BLaER1 treated with 17β-estradiol and CSF1 and Interleukin-3, amounts not matched to agents 10 nM and 100 nM (cell line): ENCODE measurements at regions not wholly inside any gene's neighbourhood (a gene's known extent, or its start where the extent isn't known, plus 50 kb on each side); places are given as distances from the start of the nearest gene placed in this dataset.
"Not testable (repeated sequence)": the region's sequence is repeated elsewhere in the genome, so short reads cannot be mapped to it uniquely, and the experiment has no call there.

Experiments used
- H3K27ac ChIP-seq, 11 experiments: shearing (Covaris generic); formaldehyde crosslinking; 2 replicates each; pipeline ENCODE4 v1.8.1; 2022
- H3K27me3 ChIP-seq, 11 experiments: shearing (Covaris generic); formaldehyde crosslinking; 2 replicates each; pipeline ENCODE4 v1.8.1; 2022
- H3K36me3 ChIP-seq, 11 experiments: shearing (Covaris generic); formaldehyde crosslinking; 2 replicates each; pipeline ENCODE4 v1.8.1; 2022
- H3K4me1 ChIP-seq, 10 experiments: shearing (Covaris generic); formaldehyde crosslinking; 2 replicates each; pipeline ENCODE4 v1.8.1; 2022
- H3K4me2 ChIP-seq, 11 experiments: shearing (Covaris generic); formaldehyde crosslinking; 2 replicates each; pipeline ENCODE4 v1.8.1; 2022
- H3K4me3 ChIP-seq, 10 experiments: shearing (Covaris generic); formaldehyde crosslinking; 2 replicates each; pipeline ENCODE4 v1.8.1; 2022
- H3K9ac ChIP-seq, 11 experiments: shearing (Covaris generic); formaldehyde crosslinking; 2 replicates each; pipeline ENCODE4 v1.8.1; 2022
- H3K9me3 ChIP-seq, 11 experiments: shearing (Covaris generic); formaldehyde crosslinking; replicated peaks in 1 of 11; 2 replicates each; pipeline ENCODE4 v1.8.1; 2022
- H4K20me1 ChIP-seq, 11 experiments: shearing (Covaris generic); formaldehyde crosslinking; 2 replicates each; pipeline ENCODE4 v1.8.1; 2022
- Cebpa-rat ChIP-seq, 11 experiments: shearing (Covaris generic); IDR thresholded peaks; 2 replicates each; pipeline ENCODE4 v1.8.1; 2022

DNA sequence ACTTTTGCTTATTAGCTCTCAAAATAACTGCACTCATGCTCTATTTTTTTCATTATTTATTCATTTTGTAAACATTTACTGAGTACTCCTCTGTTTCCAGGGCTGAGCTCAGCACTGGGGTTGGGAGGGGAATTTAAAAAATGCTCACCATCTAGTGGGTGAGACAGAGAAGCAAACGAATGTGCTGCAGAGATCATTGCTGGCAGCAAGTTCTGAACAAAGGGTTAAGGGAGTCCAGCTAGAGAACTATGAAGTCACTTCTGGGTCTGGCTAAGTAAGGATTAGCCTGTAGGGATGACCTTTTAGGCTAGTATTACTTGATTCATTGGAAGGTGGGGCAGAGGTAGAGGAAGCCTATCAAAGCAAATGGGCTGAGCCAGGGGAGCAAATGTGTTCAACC, 99.1 kb upstream of the ZNF644 start:
- H4K20me1 ChIP-seq: no peaks in the 10 kb centered on the region
- H3K4me1 ChIP-seq: 0 out of 20 replicates have a peak, but pooled peaks cover 0 to 8% (median 0%) of the 10 kb centered on the region in 10 experiments
- H3K9ac ChIP-seq: no peak overlapping the region
- no peaks in the 10 kb centered on the region for H3K9me3 ChIP-seq
- no peaks in the 10 kb centered on the region for H3K36me3 ChIP-seq
- no peaks in the 10 kb centered on the region for H3K27me3 ChIP-seq
- TF ChIP-seq Cebpa-rat (IDR thresholded peaks at IDR 0.05): no peak
- H3K4me3 ChIP-seq: no peak overlapping the region
- H3K27ac ChIP-seq: peak overlapping the region in 2 of 11 experiments; percentile 10 to 19; a peak in 3 of 22 replicates
- no peak overlapping the region for H3K4me2 ChIP-seq

- H3K36me3 ChIP-seq: no peaks in the 10 kb centered on the region
- H4K20me1 ChIP-seq: no peaks in the 10 kb centered on the region
- no peaks in the 10 kb centered on the region for H3K9me3 ChIP-seq
- 0 out of 22 replicates have a peak overlapping the region, but pooled peaks of 1 of the 11 experiments have one; percentile 11 for H3K4me2 ChIP-seq
- H3K27ac ChIP-seq: peak overlapping the region in 1 of 11 experiments; percentile 19; a peak in 1 of 22 replicates
- no peak overlapping the region for H3K9ac ChIP-seq
- H3K4me3 ChIP-seq: no peak overlapping the region
- peak in 2 of 11 experiments; percentile 30 to 31; a peak in 2 of 22 replicates for TF ChIP-seq Cebpa-rat (IDR thresholded peaks at IDR 0.05)
- H3K27me3 ChIP-seq: no peaks in the 10 kb centered on the region
- H3K4me1 ChIP-seq: 0 out of 20 replicates have a peak, but pooled peaks cover 0 to 8% (median 0%) of the 10 kb centered on the region in 10 experiments
These were observed 98.6 kb upstream of the ZNF644 start for GRCh38 chr1:91120421-91120820.

GRCh38 chr1:91104712-91105111, 82.9 kb upstream of the ZNF644 start:
- Histone ChIP-seq H3K9me3 (peaks cover 0 to 3% (median 0%) of the 10 kb centered on the region in 11 experiments; a peak in 1 of 22 replicates), H3K27me3 (no peaks in the 10 kb centered on the region), H3K4me1 (peaks cover 6 to 9% (median 8%) of the 10 kb centered on the region in 10 experiments; a peak in 19 of 20 replicates), H3K9ac (no peak overlapping the region), H3K4me2 (no peak overlapping the region), H3K27ac (no peak overlapping the region), H3K36me3 (no peaks in the 10 kb centered on the region), H4K20me1 (no peaks in the 10 kb centered on the region), H3K4me3 (no peak overlapping the region)
- TF ChIP-seq Cebpa-rat (IDR thresholded peaks at IDR 0.05): no peak

DNA sequence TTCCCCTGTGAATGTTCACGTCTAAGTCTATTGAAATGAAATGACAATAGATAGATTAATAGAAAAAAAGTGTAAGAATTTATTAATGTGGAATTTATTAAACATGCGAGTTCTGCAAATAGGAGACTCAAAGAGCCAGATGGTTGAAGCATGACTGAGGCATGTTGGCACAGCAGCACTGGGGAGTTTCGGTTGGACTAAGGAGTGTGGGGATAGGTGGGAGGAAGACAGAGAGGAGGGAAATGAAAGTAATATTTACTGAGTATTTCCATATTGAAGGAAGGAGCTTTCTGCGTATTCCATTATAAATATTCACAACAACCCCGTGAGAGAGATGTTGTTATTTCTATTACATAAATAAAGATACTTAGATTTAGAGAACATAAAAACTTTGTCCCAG, 79.5 kb upstream of the ZNF644 start:
- Histone ChIP-seq H3K36me3 (no peaks in the 10 kb centered on the region), H3K27ac (no peak overlapping the region), H3K27me3 (no peaks in the 10 kb centered on the region), H3K4me2 (no peak overlapping the region), H4K20me1 (no peaks in the 10 kb centered on the region), H3K4me1 (peaks cover 8 to 13% (median 10%) of the 10 kb centered on the region in 10 experiments; a peak in 19 of 20 replicates), H3K9me3 (no peaks in the 10 kb centered on the region; a peak in 1 of 22 replicates), H3K4me3 (no peak overlapping the region), H3K9ac (no peak overlapping the region)
- TF ChIP-seq Cebpa-rat (IDR thresholded peaks at IDR 0.05): no peak

- Histone ChIP-seq H4K20me1 (no peaks in the 10 kb centered on the region), H3K9ac (no peak overlapping the region), H3K27ac (no peak overlapping the region), H3K36me3 (no peaks in the 10 kb centered on the region), H3K9me3 (no peaks in the 10 kb centered on the region; a peak in 1 of 22 replicates), H3K4me3 (no peak overlapping the region), H3K4me2 (peak overlapping the region; percentile 33 to 62 (median 46)), H3K27me3 (no peaks in the 10 kb centered on the region), H3K4me1 (peaks cover 8 to 13% (median 10%) of the 10 kb centered on the region in 10 experiments; a peak in 19 of 20 replicates)
- no peak for TF ChIP-seq Cebpa-rat (IDR thresholded peaks at IDR 0.05)
These were observed 78.1 kb upstream of the ZNF644 start for GRCh38 chr1:91099746-91100621.

DNA sequence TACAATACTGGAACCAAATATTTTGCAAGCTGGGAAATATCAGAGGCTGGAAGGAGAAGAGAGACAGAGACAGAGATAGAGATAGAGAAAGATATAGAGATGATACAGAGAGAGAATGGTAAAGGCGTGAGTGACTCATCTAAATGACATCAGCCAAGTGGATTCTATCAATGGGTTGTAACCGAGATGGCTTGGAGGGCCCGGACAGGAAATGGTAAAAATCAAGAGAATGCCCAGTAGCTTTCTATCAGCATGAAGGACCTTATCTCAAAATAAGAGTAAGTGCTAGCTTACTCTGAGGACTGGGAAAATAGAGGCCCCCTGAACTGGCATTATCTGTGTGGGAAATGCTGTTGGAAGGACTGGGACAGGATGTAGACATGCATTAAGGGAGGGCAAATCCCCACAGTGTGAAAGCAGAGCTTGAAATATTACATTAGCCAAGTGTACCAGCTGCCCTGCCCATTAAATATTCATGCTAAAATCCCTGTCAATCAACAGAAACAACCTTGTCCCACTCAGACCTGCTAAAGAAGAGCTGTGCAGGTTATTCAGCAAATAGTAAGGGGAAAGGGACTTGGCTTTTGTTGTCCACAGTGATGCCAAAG, 76.6 kb upstream of the ZNF644 start:
- TF ChIP-seq Cebpa-rat (IDR thresholded peaks at IDR 0.05): no peak
- Histone ChIP-seq H3K4me1 (peaks cover 8 to 13% (median 10%) of the 10 kb centered on the region in 10 experiments; a peak in 19 of 20 replicates), H4K20me1 (no peaks in the 10 kb centered on the region), H3K4me2 (no peak overlapping the region), H3K27ac (no peak overlapping the region), H3K4me3 (no peak overlapping the region), H3K9ac (no peak overlapping the region), H3K27me3 (no peaks in the 10 kb centered on the region), H3K36me3 (no peaks in the 10 kb centered on the region), H3K9me3 (no peaks in the 10 kb centered on the region; a peak in 1 of 22 replicates)

DNA sequence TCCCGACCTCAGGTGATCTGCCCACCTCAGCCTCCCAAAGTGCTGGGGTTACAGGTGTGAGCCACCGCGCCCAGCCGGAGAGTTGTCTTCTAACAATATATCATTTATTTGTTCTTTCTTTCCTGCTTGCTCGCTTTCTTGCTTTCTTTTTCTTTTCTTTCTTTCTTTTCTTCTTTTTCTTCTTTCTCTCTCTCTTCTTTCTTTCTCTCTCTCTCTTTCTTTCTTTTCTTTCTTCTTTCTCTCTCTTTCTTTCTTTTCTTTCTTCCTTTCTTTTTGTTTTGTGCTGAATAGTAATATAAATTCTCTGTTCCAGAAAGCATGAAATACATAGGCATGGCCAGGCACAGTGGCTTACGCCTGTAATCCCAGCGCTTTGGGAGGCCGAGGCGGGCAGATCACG, 73.5 kb upstream of the ZNF644 start:
- not testable (repeated sequence) for H3K36me3 ChIP-seq, H3K9ac ChIP-seq, H3K4me2 ChIP-seq, H3K9me3 ChIP-seq, H4K20me1 ChIP-seq, H3K27ac ChIP-seq, H3K4me3 ChIP-seq, H3K27me3 ChIP-seq
- H3K4me1 ChIP-seq: peaks cover 7 to 11% (median 9%) of the 10 kb centered on the region in 10 experiments; a peak in 19 of 20 replicates

GRCh38 chr1:91092503-91092902, 70.7 kb upstream of the ZNF644 start:
- TF ChIP-seq Cebpa-rat (IDR thresholded peaks at IDR 0.05): no peak
- no peak overlapping the region for H3K4me3 ChIP-seq
- H3K27me3 ChIP-seq: no peaks in the 10 kb centered on the region
- H3K9ac ChIP-seq: no peak overlapping the region
- no peaks in the 10 kb centered on the region for H3K4me1 ChIP-seq
- H4K20me1 ChIP-seq: no peaks in the 10 kb centered on the region
- H3K4me2 ChIP-seq: no peak overlapping the region
- H3K9me3 ChIP-seq: peaks cover 14 to 24% (median 19%) of the 10 kb centered on the region in 11 experiments
- no peak overlapping the region for H3K27ac ChIP-seq
- H3K36me3 ChIP-seq: 0 out of 22 replicates have a peak, but pooled peaks cover 0 to 5% (median 0%) of the 10 kb centered on the region in 11 experiments

- TF ChIP-seq Cebpa-rat (IDR thresholded peaks at IDR 0.05): no peak
- H3K9ac ChIP-seq: no peak overlapping the region
- 0 out of 22 replicates have a peak, but pooled peaks cover 0 to 5% (median 0%) of the 10 kb centered on the region in 11 experiments for H3K36me3 ChIP-seq
- no peaks in the 10 kb centered on the region for H3K4me1 ChIP-seq
- H4K20me1 ChIP-seq: no peaks in the 10 kb centered on the region
- peaks cover 14 to 27% (median 20%) of the 10 kb centered on the region in 11 experiments for H3K9me3 ChIP-seq
- H3K4me3 ChIP-seq: no peak overlapping the region
- no peak overlapping the region for H3K27ac ChIP-seq
- H3K27me3 ChIP-seq: no peaks in the 10 kb centered on the region
- no peak overlapping the region for H3K4me2 ChIP-seq
These were observed 70.0 kb upstream of the ZNF644 start for GRCh38 chr1:91091812-91092211.
